HS-27A (cell line): ENCODE measurements at regions not wholly inside any gene's neighbourhood (a gene's known extent, or its start where the extent isn't known, plus 50 kb on each side); places are given as distances from the start of the nearest gene placed in this dataset.

Experiments used
- DNase-seq: peaks from one replicate; pipeline ENCODE4 v3.0.0-alpha.2; 2012; ENCODE audit warnings: low read depth, missing footprints

DNA sequence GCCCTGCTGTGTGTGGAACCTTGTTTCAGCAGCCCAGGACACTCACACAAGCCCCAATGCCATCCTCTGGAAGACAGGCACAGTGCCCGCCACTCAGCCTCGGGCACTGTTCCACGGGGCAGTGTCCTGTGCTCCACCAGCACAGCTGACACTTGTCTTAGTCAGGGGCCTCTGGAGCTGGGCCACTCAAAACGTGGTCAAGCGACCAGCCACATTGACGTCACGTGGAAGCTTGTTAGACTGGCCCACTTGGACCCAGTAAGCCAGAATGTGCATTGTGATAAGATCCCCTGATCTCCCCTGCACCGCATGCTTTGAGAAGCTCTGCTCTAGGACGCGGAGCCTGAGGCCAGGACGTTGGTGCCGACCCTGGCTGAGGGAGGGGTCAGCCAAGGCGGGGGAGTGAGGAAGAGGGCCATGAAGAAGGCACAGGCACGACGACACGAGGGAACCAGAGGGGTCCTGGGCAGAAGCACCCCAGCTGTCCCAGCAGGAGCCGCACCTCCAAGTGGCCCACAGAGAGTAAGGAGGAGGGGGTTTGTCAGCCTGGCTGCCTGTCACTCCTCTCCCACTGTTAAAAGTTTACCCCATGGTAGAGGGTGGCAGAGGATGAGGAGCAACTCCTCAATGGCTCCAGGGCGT, 64.6 kb downstream of the LINC01488 start:
- DNase-seq, result no peak

GRCh38 chr11:69546735-69547370, 65.4 kb downstream of the LINC01488 start:
- DNase-seq, result no peak

DNA sequence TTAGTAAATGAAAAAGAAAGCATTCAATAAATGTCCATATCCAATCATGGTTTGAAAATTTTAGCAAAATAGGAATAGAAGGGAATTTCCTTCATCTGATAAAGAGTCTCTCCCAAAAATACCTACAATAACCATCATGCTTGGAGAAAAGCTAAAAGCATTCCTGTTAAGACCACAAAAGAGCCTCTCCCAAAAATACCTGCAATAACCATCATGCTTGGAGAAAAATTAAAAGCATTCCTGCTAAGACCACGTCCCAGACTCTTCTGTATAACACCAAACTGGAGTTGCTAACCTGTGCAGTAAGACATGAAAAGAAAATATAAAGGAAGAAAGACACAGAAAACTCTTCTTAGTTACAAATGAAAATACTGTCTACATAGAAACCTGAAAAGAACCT, 69.4 kb downstream of the LINC01488 start:
- no peak for DNase-seq

DNA sequence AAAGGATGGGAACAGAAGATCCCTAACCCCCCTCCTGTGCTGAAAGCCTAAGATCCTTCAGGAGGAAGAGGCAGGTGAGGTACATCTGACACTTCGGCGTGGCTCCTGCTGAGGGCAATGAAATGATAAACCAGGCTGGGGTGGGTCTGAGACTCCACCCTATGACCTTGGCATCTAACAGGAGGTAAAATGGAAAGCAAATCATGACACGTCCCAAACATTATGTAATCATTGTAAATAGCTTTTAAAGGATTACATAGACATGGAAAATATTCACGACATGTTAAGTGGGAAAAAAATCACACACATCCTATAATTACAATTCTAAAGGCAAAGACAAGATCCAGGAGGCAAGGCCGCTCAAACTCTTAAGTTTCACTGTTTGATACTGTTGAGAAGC, 70.5 kb downstream of the LINC01488 start:
- DNase-seq, result no peak

- no peak for DNase-seq
Measured at GRCh38 chr11:69552951-69553350, 71.5 kb downstream of the LINC01488 start.

GRCh38 chr11:69553416-69554357, 72.2 kb downstream of the LINC01488 start:
- no peak for DNase-seq

DNA sequence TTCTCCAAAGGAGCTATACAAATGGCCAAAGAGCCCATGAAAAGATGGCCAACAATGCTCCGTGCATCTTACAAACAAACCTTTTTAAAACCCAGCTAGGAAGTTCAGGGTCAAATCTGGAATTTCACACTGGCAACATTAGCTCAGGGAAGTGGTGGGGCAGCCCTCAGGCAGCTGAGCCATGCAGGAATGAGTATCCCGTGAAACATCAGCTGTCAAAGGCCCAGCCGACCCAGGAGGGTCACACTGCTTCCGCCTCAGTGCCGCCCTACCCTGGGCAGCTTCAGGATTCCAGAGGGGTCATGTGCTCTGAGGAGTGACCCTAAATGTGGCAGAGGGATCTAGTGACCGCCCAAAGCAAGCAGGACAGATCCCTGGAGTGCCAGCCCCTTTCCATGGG, 73.4 kb downstream of the LINC01488 start:
- no peak for DNase-seq

DNA sequence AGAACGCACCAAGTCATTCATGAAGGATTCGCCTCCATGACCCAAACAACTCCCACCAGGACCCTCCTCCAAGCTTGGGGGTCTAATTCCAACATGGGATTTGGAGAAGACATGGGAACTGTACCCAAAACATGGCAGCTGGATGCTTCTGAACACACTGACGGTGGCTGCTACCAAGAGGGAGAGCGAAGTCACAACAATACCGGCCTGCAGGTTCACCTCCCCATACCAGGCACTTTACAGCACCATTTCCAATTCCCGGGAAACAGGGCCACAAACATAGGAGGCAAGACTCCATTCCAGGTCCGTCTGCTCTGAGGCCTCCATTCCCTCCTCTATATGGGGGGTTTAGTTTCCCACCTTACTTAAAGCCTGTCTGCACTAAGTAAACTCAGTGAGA, 75.8 kb downstream of the LINC01488 start:
- no peak for DNase-seq

- no peak for DNase-seq
Measured at GRCh38 chr11:69558519-69558941, 77.1 kb downstream of the LINC01488 start.

DNA sequence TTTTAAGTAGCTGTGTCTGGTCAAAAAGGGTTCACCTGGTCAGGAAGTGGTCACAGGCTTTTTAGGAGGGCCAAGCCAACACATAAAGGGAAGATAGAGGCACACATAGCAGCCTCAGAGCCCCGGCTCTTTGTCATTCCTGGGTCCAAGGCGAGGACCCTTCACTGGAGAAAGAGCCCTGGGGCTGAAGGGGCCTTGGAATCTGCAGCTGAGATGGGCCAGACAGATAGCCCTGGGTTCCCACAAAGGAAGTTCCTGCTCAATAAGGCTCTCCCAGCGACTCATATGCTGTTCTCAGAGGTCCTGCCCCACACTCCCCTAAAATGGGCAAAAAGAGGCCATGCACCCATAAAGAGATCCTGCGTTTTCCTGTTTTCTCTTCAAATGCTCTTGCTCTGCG, 77.7 kb downstream of the LINC01488 start:
- no peak for DNase-seq

GRCh38 chr11:69560141-69560790, 78.8 kb downstream of the LINC01488 start:
- no peak for DNase-seq

GRCh38 chr11:69562302-69562701, 78.7 kb upstream of the CCND1 start:
- no peak for DNase-seq

- DNase-seq, result no peak
Measured at GRCh38 chr11:69562816-69563215, 78.1 kb upstream of the CCND1 start.

DNA sequence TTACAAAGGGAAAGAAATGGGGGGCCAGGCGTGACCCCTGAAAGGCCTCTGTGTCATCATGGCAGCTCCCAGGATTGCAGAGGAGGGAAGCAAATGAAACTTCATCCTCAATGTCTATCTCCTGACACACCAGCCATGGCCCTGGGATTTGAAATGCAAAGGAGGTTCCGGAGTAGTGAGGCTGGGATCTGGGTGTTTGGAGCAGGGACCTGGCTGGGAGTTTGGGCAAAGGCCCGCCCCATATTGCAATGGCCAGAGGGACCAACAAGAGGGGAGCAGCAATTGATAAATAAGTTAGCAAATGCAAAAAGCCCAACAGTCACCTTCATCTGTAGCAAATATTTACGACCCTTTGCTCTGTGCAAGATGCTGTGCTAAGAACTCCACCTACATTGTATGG, 77.7 kb upstream of the CCND1 start:
- no peak for DNase-seq

GRCh38 chr11:69563946-69564775, 76.8 kb upstream of the CCND1 start:
- no peak for DNase-seq

- DNase-seq, result no peak
Measured at GRCh38 chr11:69566001-69566400, 75.0 kb upstream of the CCND1 start.

GRCh38 chr11:69567951-69568808, 72.8 kb upstream of the CCND1 start:
- DNase-seq, result no peak

GRCh38 chr11:69568809-69569097, 72.2 kb upstream of the CCND1 start:
- DNase-seq, result no peak

- no peak for DNase-seq
Measured at GRCh38 chr11:69569306-69570200, 71.4 kb upstream of the CCND1 start.
